Mesenchymal stem cell (in vitro differentiated cells and primary cell): ENCODE measurements at regions not wholly inside any gene's neighbourhood (a gene's known extent, or its start where the extent isn't known, plus 50 kb on each side); places are given as distances from the start of the nearest gene placed in this dataset.
"Not testable (repeated sequence)": the region's sequence is repeated elsewhere in the genome, so short reads cannot be mapped to it uniquely, and the experiment has no call there.

ENCODE experiments used
- DNase-seq: peaks from one replicate; pipeline ENCODE4 v3.0.0-alpha.2; 2013
- H2AFZ ChIP-seq: one replicate; pipeline ENCODE4 v1.6.1; 2013; ENCODE audit warnings: low read depth, mild to moderate bottlenecking, control low read depth, inconsistent platforms, low read length, moderate library complexity
- H2AK5ac ChIP-seq: 2 replicates; pipeline ENCODE4 v1.6.1; 2013; ENCODE audit warnings: low read length, moderate library complexity, mild to moderate bottlenecking, inconsistent platforms; ENCODE audit not compliant: severe bottlenecking
- H2BK120ac ChIP-seq: one replicate; pipeline ENCODE4 v1.6.1; 2013; ENCODE audit warnings: low read depth, mild to moderate bottlenecking, inconsistent platforms, low read length, moderate library complexity
- H2BK12ac ChIP-seq, 2 experiments: one replicate each; pipeline ENCODE4 v1.6.1; 2013; ENCODE audit warnings: inconsistent platforms in 2 of 2, low read length in 2 of 2, mild to moderate bottlenecking in 2 of 2, moderate library complexity in 2 of 2, control low read depth in 1 of 2
- H2BK15ac ChIP-seq: one replicate; pipeline ENCODE4 v1.6.1; 2013; ENCODE audit warnings: mild to moderate bottlenecking, low read depth, inconsistent platforms; ENCODE audit not compliant: poor library complexity, severe bottlenecking
- H2BK5ac ChIP-seq: 2 replicates; pipeline ENCODE4 v1.6.1; 2013; ENCODE audit warnings: low read depth, mild to moderate bottlenecking, low read length, control low read depth, inconsistent platforms; ENCODE audit not compliant: poor library complexity, severe bottlenecking
- H3K14ac ChIP-seq, 2 experiments: one replicate each; pipeline ENCODE4 v1.6.1; 2013; ENCODE audit warnings: inconsistent platforms in 2 of 2, low read length in 2 of 2, control low read depth in 1 of 2, mild to moderate bottlenecking in 1 of 2, moderate library complexity in 1 of 2
- H3K18ac ChIP-seq, 2 experiments: one replicate each; pipeline ENCODE4 v1.6.1; 2013; ENCODE audit warnings: inconsistent platforms in 2 of 2, low read length in 2 of 2, control low read depth in 1 of 2, low read depth in 1 of 2, mild to moderate bottlenecking in 1 of 2
- H3K23ac ChIP-seq, 2 experiments: one replicate each; pipeline ENCODE4 v1.6.1; 2013; ENCODE audit warnings: inconsistent platforms in 2 of 2, low read length in 2 of 2, mild to moderate bottlenecking in 2 of 2, moderate library complexity in 2 of 2, control low read depth in 1 of 2
- H3K27ac ChIP-seq: 2 replicates; pipeline ENCODE4 v1.5.1; 2013; ENCODE audit warnings: mild to moderate bottlenecking, moderate library complexity, low read length, control low read depth, inconsistent platforms; ENCODE audit not compliant: poor library complexity, severe bottlenecking
- H3K27me3 ChIP-seq, 2 experiments: 2 replicates each; pipeline versions ENCODE4 v1.6.1 to v1.7.0; 2013; ENCODE audit warnings: low read length in 2 of 2, mild to moderate bottlenecking in 2 of 2, moderate library complexity in 2 of 2, control low read depth in 1 of 2, inconsistent platforms in 1 of 2; ENCODE audit not compliant: control insufficient read depth in 1 of 2, insufficient read depth in 1 of 2
- H3K36me3 ChIP-seq, 2 experiments: 2 replicates each; pipeline versions ENCODE4 v1.6.1 to v1.7.0; 2013; ENCODE audit warnings: low read length in 2 of 2, control low read depth in 1 of 2, inconsistent platforms in 1 of 2, low read depth in 1 of 2, mild to moderate bottlenecking in 1 of 2; ENCODE audit not compliant: insufficient read depth in 2 of 2, control insufficient read depth in 1 of 2
- H3K4ac ChIP-seq, 2 experiments: one replicate each; pipeline ENCODE4 v1.6.1; 2013; ENCODE audit warnings: inconsistent platforms in 2 of 2, low read length in 2 of 2, mild to moderate bottlenecking in 2 of 2, moderate library complexity in 2 of 2, control low read depth in 1 of 2, low read depth in 1 of 2
- H3K4me1 ChIP-seq: 2 replicates; pipeline ENCODE4 v1.6.1; 2013; ENCODE audit warnings: low read depth, low read length, control low read depth; ENCODE audit not compliant: control insufficient read depth, insufficient read depth
- H3K4me2 ChIP-seq: 2 replicates; pipeline ENCODE4 v1.6.1; 2013; ENCODE audit warnings: low read length, mild to moderate bottlenecking, inconsistent platforms; ENCODE audit not compliant: poor library complexity, severe bottlenecking
- H3K4me3 ChIP-seq, 2 experiments: 2 replicates each; pipeline versions ENCODE4 v1.5.1 to v1.7.0; 2013; ENCODE audit warnings: low read length in 2 of 2, mild to moderate bottlenecking in 2 of 2, control low read depth in 1 of 2, low read depth in 1 of 2; ENCODE audit not compliant: insufficient read depth in 1 of 2
- H3K79me1 ChIP-seq: replicated peaks from 2 replicates; pipeline ENCODE4 v1.6.1; 2013; ENCODE audit warnings: mild to moderate bottlenecking, control low read depth, low read length, inconsistent platforms; ENCODE audit not compliant: poor library complexity, severe bottlenecking
- H3K9ac ChIP-seq: 2 replicates; pipeline ENCODE4 v1.7.0; 2013; ENCODE audit warnings: mild to moderate bottlenecking, low read length, moderate library complexity
- H3K9me3 ChIP-seq: 2 replicates; pipeline ENCODE4 v1.7.0; 2013; ENCODE audit warnings: mild to moderate bottlenecking, low read length; ENCODE audit not compliant: control insufficient read depth
- H4K8ac ChIP-seq: one replicate; pipeline ENCODE4 v1.6.1; 2013; ENCODE audit warnings: inconsistent platforms, mild to moderate bottlenecking, low read length, moderate library complexity
- H4K91ac ChIP-seq: one replicate; pipeline ENCODE4 v1.6.1; 2013; ENCODE audit warnings: mild to moderate bottlenecking, low read length, inconsistent platforms
- WGBS: methylation state at CpG from one replicate; pipeline ENCODE4 v1.1.7; 2013; ENCODE audit warnings: mixed read lengths; 5-methylcytosine and 5-hydroxymethylcytosine counted together

DNA sequence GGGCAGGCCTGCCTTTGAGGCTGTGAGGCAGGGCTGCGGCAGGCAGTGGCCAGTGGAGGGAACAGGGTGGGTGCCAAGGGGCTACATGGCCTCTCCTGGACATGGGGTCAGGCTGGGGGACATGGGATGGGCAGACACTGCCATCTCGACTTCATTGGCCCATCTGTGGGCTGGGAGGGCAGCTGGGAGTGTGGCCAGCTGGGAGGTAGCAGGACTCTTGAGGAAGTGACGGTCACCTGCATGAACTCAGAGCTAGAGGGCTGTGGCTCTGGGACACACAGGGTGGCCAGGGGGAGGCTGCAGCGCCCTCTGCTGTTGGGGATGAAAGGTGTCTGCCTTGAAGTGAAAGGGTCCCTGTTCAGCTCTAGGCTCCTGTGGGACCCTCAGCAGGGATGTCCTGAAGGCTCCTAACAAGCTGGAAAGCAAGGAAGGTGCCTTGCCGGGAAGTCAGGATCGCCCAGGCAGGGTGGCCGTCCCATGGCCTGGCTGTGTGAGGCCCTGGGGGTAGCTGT is 244.0 kb downstream of the ANKRD30B start:
- not testable (repeated sequence) for H3K27me3 ChIP-seq, H2BK120ac ChIP-seq, H3K4ac ChIP-seq, H3K18ac ChIP-seq, DNase-seq, H2BK5ac ChIP-seq, H2BK12ac ChIP-seq, H2AK5ac ChIP-seq, H2BK15ac ChIP-seq, H3K27ac ChIP-seq, H3K9ac ChIP-seq, H3K14ac ChIP-seq, H3K4me3 ChIP-seq, H3K79me1 ChIP-seq, H3K36me3 ChIP-seq, H3K23ac ChIP-seq, H4K91ac ChIP-seq, H4K8ac ChIP-seq, H3K4me2 ChIP-seq, H3K9me3 ChIP-seq, H3K4me1 ChIP-seq, H2AFZ ChIP-seq
- 63% methylated on average over 7 of the region's 7 CpGs for WGBS

DNA sequence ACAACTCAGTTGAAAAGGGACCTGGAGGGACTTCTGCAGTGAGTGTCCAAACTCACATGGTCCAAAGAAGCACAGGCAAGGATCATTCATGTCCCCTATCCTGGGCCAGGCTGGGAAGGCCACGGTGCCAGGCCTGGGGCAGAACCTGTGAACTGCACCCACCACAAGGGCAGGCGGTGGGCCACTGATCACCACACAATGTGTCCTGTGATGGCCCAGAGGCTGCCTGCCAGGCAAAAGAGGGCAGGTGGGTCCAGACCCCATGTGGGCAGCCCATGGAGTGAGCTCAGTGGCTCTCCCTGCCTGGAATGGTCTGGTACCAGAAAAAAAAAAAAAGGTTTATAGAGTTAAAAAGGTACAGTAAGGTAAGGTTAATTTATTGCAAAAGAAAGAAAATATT is 244.8 kb downstream of the ANKRD30B start:
- not testable (repeated sequence) for H3K23ac ChIP-seq, H2AK5ac ChIP-seq, H3K27me3 ChIP-seq, H3K4me2 ChIP-seq, H2BK5ac ChIP-seq, H3K14ac ChIP-seq, H4K8ac ChIP-seq, H3K9ac ChIP-seq, DNase-seq, H3K4me1 ChIP-seq, H2BK15ac ChIP-seq, H3K36me3 ChIP-seq, H3K4me3 ChIP-seq, H2BK120ac ChIP-seq, H4K91ac ChIP-seq, H3K18ac ChIP-seq, H3K4ac ChIP-seq, H3K9me3 ChIP-seq, H2AFZ ChIP-seq, H2BK12ac ChIP-seq, H3K79me1 ChIP-seq, H3K27ac ChIP-seq
- 69% methylated on average over 2 of the region's 2 CpGs for WGBS

DNA sequence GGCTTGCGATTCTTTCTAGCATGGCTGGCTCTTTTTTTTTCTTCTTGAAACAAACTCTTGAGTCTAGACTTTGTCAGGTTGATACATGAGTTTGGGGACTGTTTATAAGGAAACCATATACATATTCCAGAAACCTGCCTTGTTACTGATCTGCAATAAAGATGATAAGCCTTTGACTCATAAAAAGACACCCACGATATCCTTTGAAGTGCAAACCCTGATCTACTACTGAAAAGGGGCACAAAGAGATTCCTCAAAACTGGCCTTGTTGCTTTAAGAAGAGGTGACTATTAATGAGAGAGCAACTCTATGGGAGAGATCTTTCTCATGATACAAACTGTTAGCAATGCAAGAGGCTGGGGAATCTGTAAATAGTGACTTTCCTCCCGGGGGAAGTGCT is 247.1 kb downstream of the ANKRD30B start:
- not testable (repeated sequence) for H2BK5ac ChIP-seq, H3K9ac ChIP-seq, H3K4ac ChIP-seq, H3K4me3 ChIP-seq, H2BK15ac ChIP-seq, H2BK12ac ChIP-seq, H3K4me2 ChIP-seq, DNase-seq, H4K8ac ChIP-seq, H2BK120ac ChIP-seq, H2AFZ ChIP-seq, H3K14ac ChIP-seq, H3K36me3 ChIP-seq, H4K91ac ChIP-seq, H3K4me1 ChIP-seq, H3K27ac ChIP-seq, H3K18ac ChIP-seq, H3K23ac ChIP-seq, H3K79me1 ChIP-seq, H2AK5ac ChIP-seq, H3K9me3 ChIP-seq, H3K27me3 ChIP-seq
- WGBS, result 69% methylated on average over 1 of the region's 3 CpGs

- H2AFZ ChIP-seq, result no peak overlapping the region
- no peak overlapping the region for H3K4me2 ChIP-seq
- H3K79me1 ChIP-seq, result no peaks in the 10 kb centered on the region
- no peaks in the 10 kb centered on the region for H3K9me3 ChIP-seq
- no peaks in the 10 kb centered on the region for H3K4me1 ChIP-seq
- no peak overlapping the region for H2AK5ac ChIP-seq
- H2BK15ac ChIP-seq, result no peak overlapping the region
- 94% methylated on average over 30 of the region's 30 CpGs for WGBS
- no peak overlapping the region for H2BK5ac ChIP-seq
- H3K27ac ChIP-seq, result no peak overlapping the region
- no peak overlapping the region for H3K4ac ChIP-seq
- DNase-seq, result no peak
- no peak overlapping the region for H3K9ac ChIP-seq
- no peak overlapping the region for H3K14ac ChIP-seq
- H2BK12ac ChIP-seq, result no peak overlapping the region
- no peak overlapping the region for H3K4me3 ChIP-seq
- no peaks in the 10 kb centered on the region for H3K36me3 ChIP-seq
- no peaks in the 10 kb centered on the region for H3K27me3 ChIP-seq
- H4K8ac ChIP-seq, result no peak overlapping the region
- H3K23ac ChIP-seq, result no peak overlapping the region
- no peak overlapping the region for H2BK120ac ChIP-seq
- H3K18ac ChIP-seq, result no peak overlapping the region
- no peak overlapping the region for H4K91ac ChIP-seq
Measured at GRCh38 chr18:14997357-14997756, 249.4 kb downstream of the ANKRD30B start.
